ENCODE measurements at regions not wholly inside any gene's neighbourhood (a gene's known extent, or its start where the extent isn't known, plus 50 kb on each side); places are given as distances from the start of the nearest gene placed in this dataset.

DNA sequence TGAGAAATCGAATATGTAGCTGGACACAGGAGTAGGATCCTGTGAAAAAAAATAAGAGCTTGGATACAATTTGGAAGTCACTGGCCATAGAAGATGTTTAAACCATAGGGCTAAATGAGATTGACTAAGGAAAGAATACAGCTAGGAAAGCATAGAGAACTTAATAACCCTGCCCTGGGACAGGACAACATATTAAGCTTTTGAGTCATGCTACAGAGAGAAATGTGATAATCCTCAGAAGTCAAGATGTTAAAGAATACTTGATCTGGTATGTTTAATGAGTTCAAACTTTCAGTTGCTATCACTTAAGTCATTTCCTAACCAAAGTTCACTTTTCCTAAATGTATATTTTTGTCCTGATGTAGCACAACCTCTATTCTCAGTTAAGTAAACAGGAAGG lies 154.6 kb upstream of the TSHZ2 start:
- TF ChIP-seq, protein P1, sequence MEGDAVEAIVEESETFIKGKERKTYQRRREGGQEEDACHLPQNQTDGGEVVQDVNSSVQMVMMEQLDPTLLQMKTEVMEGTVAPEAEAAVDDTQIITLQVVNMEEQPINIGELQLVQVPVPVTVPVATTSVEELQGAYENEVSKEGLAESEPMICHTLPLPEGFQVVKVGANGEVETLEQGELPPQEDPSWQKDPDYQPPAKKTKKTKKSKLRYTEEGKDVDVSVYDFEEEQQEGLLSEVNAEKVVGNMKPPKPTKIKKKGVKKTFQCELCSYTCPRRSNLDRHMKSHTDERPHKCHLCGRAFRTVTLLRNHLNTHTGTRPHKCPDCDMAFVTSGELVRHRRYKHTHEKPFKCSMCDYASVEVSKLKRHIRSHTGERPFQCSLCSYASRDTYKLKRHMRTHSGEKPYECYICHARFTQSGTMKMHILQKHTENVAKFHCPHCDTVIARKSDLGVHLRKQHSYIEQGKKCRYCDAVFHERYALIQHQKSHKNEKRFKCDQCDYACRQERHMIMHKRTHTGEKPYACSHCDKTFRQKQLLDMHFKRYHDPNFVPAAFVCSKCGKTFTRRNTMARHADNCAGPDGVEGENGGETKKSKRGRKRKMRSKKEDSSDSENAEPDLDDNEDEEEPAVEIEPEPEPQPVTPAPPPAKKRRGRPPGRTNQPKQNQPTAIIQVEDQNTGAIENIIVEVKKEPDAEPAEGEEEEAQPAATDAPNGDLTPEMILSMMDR (IDR thresholded peaks at IDR 0.05; ENCODE audit: insufficient read depth, low read depth, low read length, missing control alignments): no peak
- H3K4me3 ChIP-seq (ENCODE audit: low read length): no peak overlapping the region

DNA sequence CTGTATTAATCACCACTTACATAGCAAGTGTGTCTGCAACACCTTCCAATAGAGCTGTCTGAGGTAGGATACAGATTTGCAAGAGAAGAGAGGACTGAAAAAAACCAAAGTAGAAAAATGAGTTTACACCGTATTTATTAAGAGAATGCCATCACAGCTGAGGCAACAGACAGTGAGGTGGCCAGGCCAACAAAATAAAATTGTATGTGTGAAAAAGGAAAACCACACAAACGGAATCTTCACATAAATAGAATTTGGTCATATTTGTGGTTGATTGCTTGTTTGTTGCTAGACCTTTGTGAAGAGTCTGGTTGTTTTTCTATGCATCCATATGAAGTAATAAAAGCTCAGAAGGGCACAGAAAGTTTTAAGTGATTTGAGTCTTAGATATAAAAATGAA lies 157.8 kb upstream of the TSHZ2 start:
- DNase-seq (ENCODE audit: low read depth): no peak
- H3K4me3 ChIP-seq (ENCODE audit: low read length): no peak overlapping the region
- TF ChIP-seq, protein P1 (IDR thresholded peaks at IDR 0.05; ENCODE audit: insufficient read depth, low read depth, low read length, missing control alignments): no peak

More for the DNA sequence above, 154.6 kb upstream of the TSHZ2 start:
- DNase-seq (ENCODE audit: low read depth): peak; percentile 17

DNA sequence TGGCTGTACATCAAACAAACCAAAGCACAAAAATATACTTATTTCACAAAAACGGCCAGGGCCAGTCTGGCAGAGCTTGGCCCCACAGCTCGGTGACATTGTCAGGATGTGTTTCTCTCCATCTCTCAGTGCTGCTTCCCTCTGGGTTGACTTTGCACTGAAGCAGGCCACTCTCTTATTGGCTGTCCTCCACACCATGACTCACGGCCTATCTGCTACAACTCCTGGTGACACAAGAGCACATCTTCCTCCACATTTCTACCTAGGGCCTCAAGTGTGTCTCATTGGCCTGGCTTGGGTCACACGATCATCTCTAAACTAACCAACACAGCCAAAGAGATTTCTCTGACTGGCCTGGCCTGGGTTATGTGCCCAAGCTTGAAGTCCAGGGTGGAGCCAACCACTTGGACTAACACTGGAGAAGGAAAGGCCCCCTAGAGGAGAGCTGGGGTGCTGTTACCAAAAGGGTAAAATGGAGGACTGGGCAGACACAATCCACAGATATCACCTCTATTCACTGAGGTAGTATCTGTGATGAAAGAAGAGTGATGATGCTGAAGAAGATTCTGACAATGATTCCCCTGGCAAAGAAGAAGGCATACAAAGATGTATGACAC lies 159.8 kb upstream of the TSHZ2 start:
- DNase-seq (ENCODE audit: low read depth): no peak
- no peak overlapping the region for H3K4me3 ChIP-seq (ENCODE audit: low read length)
- TF ChIP-seq, protein P1 (IDR thresholded peaks at IDR 0.05; ENCODE audit: insufficient read depth, low read depth, low read length, missing control alignments): no peak

DNA sequence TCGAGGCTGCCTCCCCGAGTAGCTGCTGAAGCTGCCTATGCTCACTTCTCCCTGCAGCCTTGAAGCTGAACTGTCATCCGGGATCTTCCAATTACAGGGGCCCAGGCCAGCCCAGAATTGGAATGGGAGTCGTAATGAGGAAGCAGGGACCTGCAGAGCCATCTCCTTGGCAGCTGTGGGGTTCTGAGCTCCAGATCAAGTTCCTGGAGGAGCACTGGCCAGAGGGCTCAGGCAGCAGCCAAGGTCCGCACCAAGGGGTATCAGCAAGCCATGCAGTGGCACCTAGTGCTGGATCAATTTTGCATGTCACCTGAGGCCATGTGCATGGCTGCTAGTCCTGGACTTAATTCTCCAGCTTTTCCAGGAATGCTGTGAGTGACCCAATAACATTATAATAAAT lies 163.2 kb upstream of the TSHZ2 start:
- no peak overlapping the region for H3K4me3 ChIP-seq (ENCODE audit: low read length)
- TF ChIP-seq, protein P1 (IDR thresholded peaks at IDR 0.05; ENCODE audit: insufficient read depth, low read depth, low read length, missing control alignments): no peak
- DNase-seq (ENCODE audit: low read depth): no peak

DNA sequence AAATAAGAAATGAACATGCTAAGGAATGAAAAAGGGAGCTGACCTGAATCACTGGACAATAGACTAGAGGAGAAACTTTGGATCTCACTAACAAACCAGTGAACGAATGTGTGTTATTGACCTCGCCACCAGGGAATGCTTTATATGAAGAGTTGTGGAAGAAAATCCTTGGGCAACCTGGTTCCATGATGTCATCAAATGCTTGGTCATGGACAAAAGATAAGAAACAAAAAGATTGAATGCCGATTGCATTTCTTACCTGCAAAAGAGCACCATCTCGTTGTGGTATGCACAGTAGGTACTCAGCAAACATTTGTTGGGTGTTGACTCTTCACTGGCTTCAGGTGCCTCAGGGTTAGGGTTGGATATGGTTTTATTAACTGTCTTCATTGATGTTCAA lies 165.2 kb upstream of the TSHZ2 start:
- H3K4me3 ChIP-seq (ENCODE audit: low read length): no peak overlapping the region
- TF ChIP-seq, protein P1 (IDR thresholded peaks at IDR 0.05; ENCODE audit: insufficient read depth, low read depth, low read length, missing control alignments): no peak
- no peak for DNase-seq (ENCODE audit: low read depth)

DNA sequence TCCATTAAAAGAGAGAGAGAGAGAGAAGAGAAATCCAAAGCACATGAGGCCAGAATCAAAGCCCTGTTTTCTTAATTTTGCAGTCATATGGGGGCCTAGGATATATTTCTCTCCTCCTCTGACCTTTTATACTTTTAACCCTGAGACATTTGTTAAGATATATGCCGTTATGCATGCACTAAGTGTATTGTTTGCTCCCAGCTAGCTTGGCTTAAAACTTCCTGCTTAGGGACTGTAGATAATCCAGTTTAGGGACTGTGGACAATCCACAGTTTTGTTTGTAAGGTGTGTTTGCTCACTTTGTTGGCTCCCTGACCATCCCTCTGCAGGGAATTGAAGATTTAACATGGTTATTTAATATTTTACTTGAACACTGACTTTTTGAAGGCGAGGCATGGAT lies 166.3 kb upstream of the TSHZ2 start:
- DNase-seq (ENCODE audit: low read depth): no peak
- TF ChIP-seq, protein P1 (IDR thresholded peaks at IDR 0.05; ENCODE audit: insufficient read depth, low read depth, low read length, missing control alignments): no peak
- H3K4me3 ChIP-seq (ENCODE audit: low read length): no peak overlapping the region

DNA sequence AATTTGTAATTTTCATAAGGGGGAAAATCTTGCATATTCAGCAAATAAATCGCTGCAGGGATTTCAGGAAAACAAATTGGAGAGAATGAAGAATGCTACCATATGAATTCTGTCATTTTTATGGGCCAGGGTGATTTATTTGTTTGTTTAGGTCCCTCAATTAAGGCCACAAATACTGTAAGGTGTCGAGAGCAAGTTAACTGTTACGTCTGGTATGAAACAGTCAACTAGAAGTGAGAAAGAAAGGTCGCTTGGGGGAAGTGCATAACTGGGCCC lies 166.9 kb upstream of the TSHZ2 start:
- TF ChIP-seq, protein P1 (IDR thresholded peaks at IDR 0.05; ENCODE audit: insufficient read depth, low read depth, low read length, missing control alignments): no peak
- DNase-seq (ENCODE audit: low read depth): no peak

More for the DNA sequence above, 166.9 kb upstream of the TSHZ2 start:
- H3K4me3 ChIP-seq (ENCODE audit: low read length): no peak overlapping the region

Measured in epithelial cell of esophagus (primary cell).